H1 (cell line): ENCODE measurements at regions not wholly inside any gene's neighbourhood (a gene's known extent, or its start where the extent isn't known, plus 50 kb on each side); places are given as distances from the start of the nearest gene placed in this dataset.

Experiments
- CTCF ChIA-PET: fragments of 300-600 bp; sonication (Branson Sonifier 250); formaldehyde crosslinking; loops from one replicate; lab custom pipeline; 2021; ENCODE audit not compliant: partially characterized antibody; lab: Charles Lee
- POLR2A ChIA-PET: fragments of 300-600 bp; sonication (Branson Sonifier 250); formaldehyde crosslinking; loops from one replicate; lab custom pipeline; 2021; ENCODE audit warnings: inconsistent platforms; ENCODE audit not compliant: partially characterized antibody; lab: Charles Lee
- DNase-seq, 2 experiments: peaks; one replicate each; pipeline versions ENCODE4 v3.0.0 to v3.0.0-alpha.2; 2010 to 2022; ENCODE audit warnings: low spot score in 2 of 2, low read depth in 1 of 2, mixed read lengths in 1 of 2
- FAIRE-seq: peaks from 2 replicates; lab custom pipeline; 2011; peaks lifted over from hg19 to GRCh38; lab: Jason Lieb, UNC
- H2AFZ ChIP-seq: 2 replicates; pipeline ENCODE4 v1.8.1; 2012; ENCODE audit warnings: low read length, inconsistent platforms
- H2AK5ac ChIP-seq: 2 replicates; pipeline ENCODE4 v1.6.1; 2013; ENCODE audit warnings: low read depth, low read length
- H2BK120ac ChIP-seq: replicated peaks from 2 replicates; pipeline ENCODE3; 2013; ENCODE audit warnings: low read depth, low read length, inconsistent platforms
- H2BK12ac ChIP-seq: 2 replicates; pipeline ENCODE4 v1.6.1; 2013; ENCODE audit warnings: low read depth, low read length
- H2BK15ac ChIP-seq: 2 replicates; pipeline ENCODE4 v1.6.1; 2013; ENCODE audit warnings: low read length
- H2BK20ac ChIP-seq: 2 replicates; pipeline ENCODE4 v1.6.1; 2013; ENCODE audit warnings: low read length
- H2BK5ac ChIP-seq: 2 replicates; pipeline ENCODE4 v1.6.1; 2013; ENCODE audit warnings: low read depth, low read length
- H3K14ac ChIP-seq: 2 replicates; pipeline ENCODE4 v1.6.1; 2013; ENCODE audit warnings: inconsistent platforms; ENCODE audit not compliant: insufficient read length
- H3K18ac ChIP-seq: 2 replicates; pipeline ENCODE4 v1.6.1; 2013; ENCODE audit warnings: low read length; ENCODE audit errors: extremely low read depth
- H3K23ac ChIP-seq: 2 replicates; pipeline ENCODE4 v1.6.1; 2013; ENCODE audit warnings: inconsistent platforms; ENCODE audit not compliant: insufficient read length
- H3K23me2 ChIP-seq: 2 replicates; pipeline ENCODE4 v1.6.1; 2013; ENCODE audit warnings: low read depth, low read length
- H3K27ac ChIP-seq: 2 replicates; pipeline ENCODE4 v1.6.1; 2011; ENCODE audit warnings: low read depth, low read length, inconsistent platforms
- H3K27me3 ChIP-seq, 4 experiments: replicated peaks in 1 of 4; 1 replicate in 1 of 4; 2 replicates in 3 of 4; pipeline versions ENCODE4 v1.6.1 to v1.8.1; 2011 to 2013; ENCODE audit warnings: low read length in 3 of 4, mild to moderate bottlenecking in 3 of 4, inconsistent platforms in 2 of 4, mixed read lengths in 2 of 4, moderate library complexity in 1 of 4; ENCODE audit not compliant: control insufficient read depth in 3 of 4, insufficient read depth in 3 of 4; ENCODE audit errors: extremely low read depth in 1 of 4
- H3K36me3 ChIP-seq, 4 experiments: 2 replicates each; pipeline versions ENCODE4 v1.6.1 to v1.8.1; 2011 to 2013; ENCODE audit warnings: mild to moderate bottlenecking in 4 of 4, low read length in 3 of 4, moderate library complexity in 2 of 4, control low read depth in 1 of 4, inconsistent platforms in 1 of 4; ENCODE audit not compliant: insufficient read depth in 4 of 4, control insufficient read depth in 2 of 4
- H3K4ac ChIP-seq: replicated peaks from 2 replicates; pipeline ENCODE3; 2013; ENCODE audit warnings: low read length, low read depth, mixed read lengths, inconsistent platforms; ENCODE audit not compliant: insufficient read length
- H3K4me1 ChIP-seq, 4 experiments: replicated peaks in 1 of 4; 1 replicate in 1 of 4; 2 replicates in 3 of 4; pipeline versions ENCODE4 v1.6.1 to v1.8.1; 2011 to 2013; ENCODE audit warnings: low read length in 3 of 4, inconsistent platforms in 2 of 4, mixed read lengths in 1 of 4; ENCODE audit not compliant: insufficient read depth in 4 of 4, control insufficient read depth in 3 of 4
- H3K4me2 ChIP-seq, 2 experiments: 2 replicates each; pipeline versions ENCODE4 v1.6.1 to v1.8.1; 2011 to 2013; ENCODE audit warnings: low read depth in 2 of 2, low read length in 2 of 2, control low read depth in 1 of 2, inconsistent platforms in 1 of 2, mild to moderate bottlenecking in 1 of 2; ENCODE audit not compliant: insufficient read depth in 1 of 2
- H3K4me3 ChIP-seq, 4 experiments: fragments of 200-600, 300-600 bp in 1 of 4; sonication (generic), shearing (Covaris generic), sonication (Bioruptor Twin) in 1 of 4; 2 replicates each; pipeline versions ENCODE4 v1.5.1 to v1.8.1; 2011 to 2016; ENCODE audit warnings: low read length in 4 of 4, low read depth in 3 of 4, control low read depth in 2 of 4, inconsistent platforms in 2 of 4, mild to moderate bottlenecking in 2 of 4, mixed read lengths in 1 of 4, moderate library complexity in 1 of 4; ENCODE audit not compliant: insufficient read depth in 2 of 4; ENCODE audit errors: extremely low read depth in 1 of 4
- H3K56ac ChIP-seq: replicated peaks from 2 replicates; pipeline ENCODE3; 2013; ENCODE audit warnings: low read depth, mild to moderate bottlenecking, mixed read lengths, low read length, inconsistent platforms; ENCODE audit not compliant: insufficient read length
- H3K79me1 ChIP-seq: 2 replicates; pipeline ENCODE4 v1.6.1; 2013; ENCODE audit warnings: low read depth, low read length, control low read depth
- H3K79me2 ChIP-seq, 2 experiments: 2 replicates each; pipeline versions ENCODE4 v1.6.1 to v1.8.1; 2012 to 2013; ENCODE audit warnings: low read length in 2 of 2, mild to moderate bottlenecking in 2 of 2, inconsistent platforms in 1 of 2; ENCODE audit not compliant: insufficient read depth in 2 of 2, control insufficient read depth in 1 of 2
- H3K9ac ChIP-seq, 4 experiments: replicated peaks in 1 of 4; 1 replicate in 1 of 4; 2 replicates in 3 of 4; pipeline versions ENCODE4 v1.6.1 to v1.8.1; 2011 to 2013; ENCODE audit warnings: low read depth in 3 of 4, low read length in 3 of 4, control low read depth in 2 of 4, mild to moderate bottlenecking in 2 of 4, moderate library complexity in 2 of 4, inconsistent platforms in 1 of 4; ENCODE audit errors: extremely low read depth in 1 of 4
- H3K9me3 ChIP-seq, 2 experiments: 2 replicates each; pipeline versions ENCODE4 v1.6.1 to v1.8.1; 2012 to 2013; ENCODE audit warnings: mild to moderate bottlenecking in 2 of 2, moderate library complexity in 2 of 2, control low read depth in 1 of 2, inconsistent platforms in 1 of 2, low read depth in 1 of 2, low read length in 1 of 2, mixed read lengths in 1 of 2; ENCODE audit not compliant: insufficient read depth in 2 of 2
- H4K20me1 ChIP-seq, 2 experiments: replicated peaks in 1 of 2; 2 replicates each; pipeline versions ENCODE3 to v1.8.1; 2011 to 2013; ENCODE audit warnings: inconsistent platforms in 2 of 2, low read length in 2 of 2, mild to moderate bottlenecking in 1 of 2; ENCODE audit not compliant: insufficient read depth in 2 of 2, control insufficient read depth in 1 of 2
- H4K5ac ChIP-seq: 2 replicates; pipeline ENCODE4 v1.6.1; 2013; ENCODE audit warnings: low read length, low read depth, mixed read lengths, inconsistent platforms; ENCODE audit not compliant: insufficient read length
- H4K8ac ChIP-seq: 2 replicates; pipeline ENCODE4 v1.8.0; 2013; ENCODE audit warnings: mild to moderate bottlenecking, moderate library complexity, low read length, inconsistent platforms; ENCODE audit not compliant: insufficient read depth; ENCODE audit errors: extremely low read depth
- H4K91ac ChIP-seq: replicated peaks from 2 replicates; pipeline ENCODE3; 2013; ENCODE audit warnings: low read length, mixed read lengths, inconsistent platforms; ENCODE audit not compliant: insufficient read length
- FOSL1 ChIP-seq: IDR thresholded peaks from 2 replicates; pipeline ENCODE4 v1.6.1; 2011; ENCODE audit warnings: mild to moderate bottlenecking, low read depth, low read length, moderate library complexity; ENCODE audit not compliant: insufficient read depth
- HDAC2 ChIP-seq, 2 experiments: fragments of 300-600 bp in 1 of 2; sonication (generic) in 1 of 2; IDR thresholded peaks; 2 replicates each; pipeline ENCODE4 v1.6.1; 2011 to 2012; ENCODE audit warnings: low read depth in 2 of 2, low read length in 2 of 2, mild to moderate bottlenecking in 2 of 2, moderate library complexity in 2 of 2, borderline replicate concordance in 1 of 2, inconsistent platforms in 1 of 2
- JUND ChIP-seq: IDR thresholded peaks from 2 replicates; pipeline ENCODE4 v1.6.1; 2011; ENCODE audit warnings: mild to moderate bottlenecking, improper control_type of control experiment, low read length
- RAD21 ChIP-seq, 2 experiments: IDR thresholded peaks in 1 of 2; conservative IDR thresholded peaks in 1 of 2; 2 replicates each; pipeline ENCODE4 v1.6.1; 2011; ENCODE audit warnings: low read depth in 2 of 2, low read length in 2 of 2, improper control_type of control experiment in 1 of 2, inconsistent platforms in 1 of 2, mild to moderate bottlenecking in 1 of 2, moderate library complexity in 1 of 2
- SP2 ChIP-seq: IDR thresholded peaks from 2 replicates; pipeline ENCODE4 v1.6.1; 2012; ENCODE audit warnings: mild to moderate bottlenecking, low read length, inconsistent platforms
- SUZ12 ChIP-seq: fragments of 200-600 bp; sonication (generic); IDR thresholded peaks from 2 replicates; pipeline ENCODE4 v1.6.1; 2012; ENCODE audit warnings: mild to moderate bottlenecking, inconsistent platforms, low read length, moderate library complexity, mixed read lengths
- TAF1 ChIP-seq: IDR thresholded peaks from 2 replicates; pipeline ENCODE4 v1.6.1; 2011; ENCODE audit warnings: mild to moderate bottlenecking, low read depth, low read length
- TCF12 ChIP-seq: IDR thresholded peaks from 2 replicates; pipeline ENCODE4 v1.6.1; 2011; ENCODE audit warnings: low read depth, mild to moderate bottlenecking, low read length
- TEAD4 ChIP-seq: IDR thresholded peaks from 2 replicates; pipeline ENCODE4 v1.6.1; 2012; ENCODE audit warnings: low read depth, low read length, inconsistent platforms, mixed read lengths
- WGBS, 2 experiments: shearing (Covaris generic) in 1 of 2; methylation state at CpG; one replicate each; pipeline versions ENCODE4 v1.1.6 to v1.1.7; 2013 to 2015; ENCODE audit warnings: low lambda C conversion rate in 2 of 2, mixed read lengths in 2 of 2, inconsistent platforms in 1 of 2, low coverage in 1 of 2, missing lambda C conversion rate in 1 of 2; ENCODE audit not compliant: insufficient replicate concordance in 2 of 2, insufficient coverage in 1 of 2, insufficient read length in 1 of 2; ENCODE audit errors: extremely low coverage in 1 of 2, missing lambda C conversion rate in 1 of 2; 5-methylcytosine and 5-hydroxymethylcytosine counted together

GRCh38 chrX:13898083-13898482 is 81.2 kb upstream of the GPM6B start:
- H3K14ac ChIP-seq = no peak overlapping the region
- H4K20me1 ChIP-seq = no peaks in the 10 kb centered on the region
- H2BK120ac ChIP-seq = no peak overlapping the region
- no peaks in the 10 kb centered on the region for H3K23me2 ChIP-seq
- H3K9ac ChIP-seq = no peak overlapping the region
- no peak overlapping the region for H2BK12ac ChIP-seq
- no peak overlapping the region for H2AK5ac ChIP-seq
- ChIA-PET POLR2A (no interaction called here), CTCF (interaction anchor here (1.0 to 1.9 kb wide), 6 partner anchors 8 to 141 kb away, joined by 3 to 5 read pairs (median 4); partner anchors contain the start of gene GEMIN8)
- no peak overlapping the region for H4K5ac ChIP-seq
- no peak for FAIRE-seq
- H3K36me3 ChIP-seq = no peaks in the 10 kb centered on the region
- H3K4me2 ChIP-seq = no peak overlapping the region
- H3K79me2 ChIP-seq = peaks cover 0 to 89% of the 10 kb centered on the region in 2 experiments; a peak in 3 of 4 replicates
- H3K4me3 ChIP-seq = no peak overlapping the region
- no peak overlapping the region for H3K56ac ChIP-seq
- no peak overlapping the region for H2AFZ ChIP-seq
- no peak overlapping the region for H4K91ac ChIP-seq
- 74% methylated on average over 3 of the region's 3 CpGs; no CpG with 5 or more reads in 1 of the 2 experiments for WGBS, 2 experiments
- H3K79me1 ChIP-seq = no peaks in the 10 kb centered on the region
- H3K4me1 ChIP-seq = peaks cover 0 to 4% (median under 1%) of the 10 kb centered on the region in 4 experiments; a peak in 2 of 7 replicates
- H3K27ac ChIP-seq = no peak overlapping the region
- H4K8ac ChIP-seq = no peak overlapping the region
- H2BK20ac ChIP-seq = no peak overlapping the region
- H3K23ac ChIP-seq = no peak overlapping the region
- no peak overlapping the region for H2BK15ac ChIP-seq
- H3K18ac ChIP-seq = no peak overlapping the region
- no peak overlapping the region for H3K4ac ChIP-seq
- no peak for DNase-seq
- no peaks in the 10 kb centered on the region for H3K27me3 ChIP-seq
- H3K9me3 ChIP-seq = no peaks in the 10 kb centered on the region
- no peak overlapping the region for H2BK5ac ChIP-seq
- TF ChIP-seq SUZ12 = no peak
- no peak for TF ChIP-seq JUND
- no peak for TF ChIP-seq TEAD4
- TF ChIP-seq TCF12 = no peak
- no peak for TF ChIP-seq TAF1
- peak; percentile 51 to 66 for TF ChIP-seq RAD21 (IDR thresholded peaks at IDR 0.05 in 1 of 2, conservative IDR thresholded peaks at IDR 0.05 in 1 of 2; ENCODE audit: low read depth in 2 of 2, low read length in 2 of 2)
- no peak for TF ChIP-seq FOSL1
- TF ChIP-seq HDAC2 (IDR thresholded peaks at IDR 0.05; ENCODE audit: borderline replicate concordance in 1 of 2, low read depth in 2 of 2, low read length in 2 of 2) = no peak
- 0 out of 2 replicates have a peak, but pooled peaks have one; percentile 12 for TF ChIP-seq SP2
